ENCODE measurements at regions not wholly inside any gene's neighbourhood (a gene's known extent, or its start where the extent isn't known, plus 50 kb on each side); places are given as distances from the start of the nearest gene placed in this dataset.
"Not testable (repeated sequence)": the region's sequence is repeated elsewhere in the genome, so short reads cannot be mapped to it uniquely, and the experiment has no call there.

DNA sequence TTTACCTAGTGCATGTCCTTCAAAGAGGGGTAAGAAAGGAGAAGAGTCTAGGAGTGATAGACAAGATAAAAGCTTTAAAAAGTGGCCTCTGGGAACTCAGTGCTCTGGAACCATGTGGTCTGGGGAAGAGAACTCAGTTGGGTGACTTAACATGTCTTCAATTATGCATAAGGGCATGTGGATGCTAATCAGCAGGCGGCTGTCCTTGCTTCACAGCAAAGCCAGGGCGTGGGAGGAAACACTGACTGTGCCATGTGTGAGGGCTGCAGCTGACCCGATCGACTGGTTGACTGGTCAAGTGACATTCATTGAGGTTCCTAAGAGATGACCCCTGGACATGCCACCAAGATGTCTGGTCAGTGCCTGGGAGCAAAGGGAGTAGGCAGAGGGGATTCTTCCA is 1053.8 kb downstream of the BCL11B start:
- peaks cover 25% of the 10 kb centered on the region for H3K4me1 Mint-ChIP-seq (ENCODE audit: low read depth)
- H3K4me3 Mint-ChIP-seq = no peak overlapping the region
- H3K9me3 Mint-ChIP-seq = no peaks in the 10 kb centered on the region
- no peaks in the 10 kb centered on the region for H3K27me3 Mint-ChIP-seq (ENCODE audit: low read depth)
- peaks cover 12% of the 10 kb centered on the region for H3K36me3 Mint-ChIP-seq (ENCODE audit: low read depth)
- H3K27ac Mint-ChIP-seq = no peak overlapping the region

DNA sequence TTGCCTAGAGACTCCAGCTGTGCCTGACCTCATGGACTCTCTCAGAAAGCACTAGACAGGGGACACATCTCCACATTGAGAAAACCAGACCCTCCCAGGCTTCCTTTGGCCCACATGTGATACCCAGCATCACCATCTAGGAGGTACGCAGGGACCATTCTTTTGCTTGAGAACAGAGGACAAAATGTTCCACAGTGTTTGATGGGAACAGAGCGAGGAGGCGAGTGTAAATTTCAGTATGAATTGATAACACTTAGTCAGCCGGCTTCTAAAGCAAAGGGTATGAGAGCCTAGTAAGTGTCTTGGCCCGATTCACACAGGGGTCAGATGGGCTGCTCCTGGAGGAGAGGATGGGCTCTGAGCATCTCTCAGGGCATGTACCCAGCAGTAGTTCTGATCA is 1052.4 kb downstream of the BCL11B start:
- H3K27ac Mint-ChIP-seq = no peak overlapping the region
- H3K27me3 Mint-ChIP-seq (ENCODE audit: low read depth) = no peaks in the 10 kb centered on the region
- no peak overlapping the region for H3K4me3 Mint-ChIP-seq
- H3K4me1 Mint-ChIP-seq (ENCODE audit: low read depth) = peaks cover 36% of the 10 kb centered on the region
- H3K36me3 Mint-ChIP-seq (ENCODE audit: low read depth) = peaks cover 18% of the 10 kb centered on the region
- H3K9me3 Mint-ChIP-seq = no peaks in the 10 kb centered on the region

GRCh38 chr14:98223106-98223505 is 1048.9 kb downstream of the BCL11B start:
- H3K9me3 Mint-ChIP-seq = no peaks in the 10 kb centered on the region
- no peaks in the 10 kb centered on the region for H3K27me3 Mint-ChIP-seq (ENCODE audit: low read depth)
- H3K4me3 Mint-ChIP-seq = peak overlapping the region; percentile 49
- peaks cover 56% of the 10 kb centered on the region for H3K4me1 Mint-ChIP-seq (ENCODE audit: low read depth)
- H3K27ac Mint-ChIP-seq = peak overlapping the region; percentile 95
- H3K36me3 Mint-ChIP-seq (ENCODE audit: low read depth) = peaks cover 18% of the 10 kb centered on the region

- Mint-ChIP-seq H3K4me3 (peak overlapping the region; percentile 49), H3K4me1 (ENCODE audit: low read depth) (peaks cover 61% of the 10 kb centered on the region), H3K36me3 (ENCODE audit: low read depth) (peaks cover 18% of the 10 kb centered on the region), H3K27ac (peak overlapping the region; percentile 95)
- H3K27me3 Mint-ChIP-seq (ENCODE audit: low read depth); H3K9me3 Mint-ChIP-seq: not testable (repeated sequence)
Measured at GRCh38 chr14:98223710-98224109, 1048.3 kb downstream of the BCL11B start.

DNA sequence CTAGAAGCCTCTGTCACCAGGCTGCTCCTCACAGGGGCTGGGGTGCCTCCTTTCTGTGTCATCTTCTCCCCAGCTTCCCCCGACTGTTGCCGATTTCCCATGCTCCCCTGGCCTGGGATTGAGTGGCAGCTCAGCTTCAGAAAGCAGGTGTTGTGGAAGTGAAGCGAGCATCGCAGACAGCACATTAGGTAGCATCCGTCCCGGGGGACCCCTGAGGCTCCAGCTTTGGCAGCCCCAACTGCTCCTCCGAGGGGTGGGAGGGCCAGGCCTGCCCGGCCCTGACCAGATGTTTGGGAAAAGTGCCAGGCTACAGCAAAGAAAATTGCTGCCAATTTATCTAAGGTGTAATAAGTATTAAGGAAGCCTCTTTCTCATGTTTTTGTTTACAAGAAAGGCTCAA is 1045.6 kb downstream of the BCL11B start:
- no peak overlapping the region for H3K4me3 Mint-ChIP-seq
- H3K27ac Mint-ChIP-seq = peak overlapping the region; percentile 88
- H3K4me1 Mint-ChIP-seq (ENCODE audit: low read depth) = peaks cover 73% of the 10 kb centered on the region
- peaks cover 18% of the 10 kb centered on the region for H3K36me3 Mint-ChIP-seq (ENCODE audit: low read depth)
- H3K9me3 Mint-ChIP-seq = no peaks in the 10 kb centered on the region
- no peaks in the 10 kb centered on the region for H3K27me3 Mint-ChIP-seq (ENCODE audit: low read depth)

DNA sequence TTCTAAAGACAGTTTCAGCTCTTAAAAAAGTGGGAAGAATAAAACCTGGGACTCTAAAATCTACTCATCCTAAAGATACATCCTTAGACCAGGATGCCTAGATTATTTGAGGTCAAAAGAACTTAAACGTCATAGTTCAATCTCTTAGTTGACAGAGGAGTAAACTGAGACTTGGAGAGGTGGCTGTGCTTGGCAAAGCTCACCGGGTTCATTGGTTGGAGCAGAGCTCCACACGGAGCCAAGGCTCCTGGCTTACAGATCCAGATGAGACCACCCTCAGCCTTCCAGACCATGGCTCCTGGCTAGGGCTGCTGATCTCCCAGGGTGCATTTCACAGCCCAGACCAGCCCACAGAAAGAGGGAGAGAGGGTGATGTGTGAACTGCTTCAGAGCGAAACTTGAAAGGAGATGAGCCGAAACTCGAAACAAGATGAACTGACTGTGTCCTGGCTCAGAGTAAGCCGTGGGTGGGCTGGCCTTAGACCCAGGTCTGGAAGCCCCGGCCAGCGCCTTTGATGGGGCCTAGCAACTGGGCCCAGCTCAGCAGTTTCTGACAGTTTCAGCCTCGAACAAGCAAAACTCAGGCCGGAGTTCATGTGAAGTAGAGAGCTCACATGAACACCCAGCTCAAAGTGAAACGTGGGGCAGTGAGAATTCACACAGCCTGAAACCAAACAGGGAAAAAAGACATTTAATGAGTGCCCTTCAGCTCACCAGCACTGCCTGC is 1044.8 kb downstream of the BCL11B start:
- Mint-ChIP-seq H3K36me3 (ENCODE audit: low read depth) (peaks cover 19% of the 10 kb centered on the region), H3K4me1 (ENCODE audit: low read depth) (peaks cover 73% of the 10 kb centered on the region), H3K27ac (peak overlapping the region; percentile 88), H3K9me3 (no peaks in the 10 kb centered on the region), H3K27me3 (ENCODE audit: low read depth) (no peaks in the 10 kb centered on the region), H3K4me3 (peak overlapping the region; percentile 25)

DNA sequence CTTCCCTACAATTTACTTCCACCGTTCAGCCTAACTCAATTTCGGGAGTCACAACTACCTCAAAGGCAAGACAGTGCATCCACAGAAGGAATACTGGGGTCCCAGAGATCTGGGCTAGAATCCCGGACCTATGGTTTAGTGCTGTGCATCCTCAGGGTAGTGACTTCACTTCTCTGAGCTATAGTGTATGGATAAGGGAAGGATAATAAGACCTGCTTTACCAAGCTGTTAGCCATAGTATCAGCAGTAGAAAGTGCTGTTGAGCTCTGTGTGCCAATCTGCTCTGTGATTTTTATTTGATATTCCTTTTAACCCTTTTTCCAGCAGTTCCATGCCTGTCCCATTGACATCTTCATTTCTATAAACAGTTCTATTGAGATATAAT is 1044.3 kb downstream of the BCL11B start:
- Mint-ChIP-seq H3K36me3 (ENCODE audit: low read depth) (peaks cover 16% of the 10 kb centered on the region), H3K4me1 (ENCODE audit: low read depth) (peaks cover 72% of the 10 kb centered on the region), H3K27ac (peak overlapping the region; percentile 88)

GRCh38 chr14:98229656-98230366 is 1042.2 kb downstream of the BCL11B start:
- H3K4me3 Mint-ChIP-seq = peak overlapping the region; percentile 73
- H3K27ac Mint-ChIP-seq = peak overlapping the region; percentile 90
- H3K36me3 Mint-ChIP-seq (ENCODE audit: low read depth) = peaks cover 5% of the 10 kb centered on the region
- no peaks in the 10 kb centered on the region for H3K27me3 Mint-ChIP-seq (ENCODE audit: low read depth)
- H3K4me1 Mint-ChIP-seq (ENCODE audit: low read depth) = peaks cover 74% of the 10 kb centered on the region
- H3K9me3 Mint-ChIP-seq = no peaks in the 10 kb centered on the region

More for the DNA sequence above, 1044.3 kb downstream of the BCL11B start:
- Mint-ChIP-seq H3K9me3 (no peaks in the 10 kb centered on the region), H3K27me3 (ENCODE audit: low read depth) (no peaks in the 10 kb centered on the region), H3K4me3 (peak overlapping the region; percentile 25)

- H3K27me3 Mint-ChIP-seq (ENCODE audit: low read depth) = no peaks in the 10 kb centered on the region
- no peak overlapping the region for H3K4me3 Mint-ChIP-seq
- H3K27ac Mint-ChIP-seq = no peak overlapping the region
- peaks cover 5% of the 10 kb centered on the region for H3K36me3 Mint-ChIP-seq (ENCODE audit: low read depth)
- H3K4me1 Mint-ChIP-seq (ENCODE audit: low read depth) = peaks cover 74% of the 10 kb centered on the region
- H3K9me3 Mint-ChIP-seq = no peaks in the 10 kb centered on the region
Measured at GRCh38 chr14:98230411-98230810, 1041.6 kb downstream of the BCL11B start.

- H3K9me3 Mint-ChIP-seq = no peaks in the 10 kb centered on the region
- peaks cover 5% of the 10 kb centered on the region for H3K36me3 Mint-ChIP-seq (ENCODE audit: low read depth)
- peak overlapping the region; percentile 37 for H3K27ac Mint-ChIP-seq
- H3K27me3 Mint-ChIP-seq (ENCODE audit: low read depth) = no peaks in the 10 kb centered on the region
- H3K4me3 Mint-ChIP-seq = no peak overlapping the region
- H3K4me1 Mint-ChIP-seq (ENCODE audit: low read depth) = peaks cover 69% of the 10 kb centered on the region
Measured at GRCh38 chr14:98231210-98231609, 1040.8 kb downstream of the BCL11B start.

DNA sequence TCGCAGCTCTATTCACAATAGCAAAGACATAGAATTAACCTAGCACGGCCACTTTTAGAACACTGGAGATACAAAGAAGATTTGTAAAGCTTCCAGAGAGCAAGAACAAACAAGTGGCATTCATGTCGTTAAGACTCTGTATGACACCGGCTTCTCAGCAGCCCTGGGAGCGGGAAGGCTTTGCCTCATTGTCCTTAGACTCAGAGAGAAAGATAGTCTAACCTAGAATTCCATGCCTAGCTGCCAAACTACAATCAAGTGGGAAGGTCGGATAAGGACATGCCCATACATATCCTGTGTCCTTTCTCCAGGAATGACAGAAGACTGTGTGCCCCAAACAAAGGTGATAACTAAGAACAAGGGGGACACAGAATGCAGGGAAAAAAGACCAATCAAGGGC is 1038.3 kb downstream of the BCL11B start:
- H3K4me1 Mint-ChIP-seq (ENCODE audit: low read depth) = peaks cover 48% of the 10 kb centered on the region
- H3K9me3 Mint-ChIP-seq = no peaks in the 10 kb centered on the region
- no peak overlapping the region for H3K4me3 Mint-ChIP-seq
- H3K27me3 Mint-ChIP-seq (ENCODE audit: low read depth) = no peaks in the 10 kb centered on the region
- peaks cover 5% of the 10 kb centered on the region for H3K36me3 Mint-ChIP-seq (ENCODE audit: low read depth)
- H3K27ac Mint-ChIP-seq = peak overlapping the region; percentile 14

- Mint-ChIP-seq H3K4me1 (ENCODE audit: low read depth) (peaks cover 48% of the 10 kb centered on the region), H3K9me3 (no peaks in the 10 kb centered on the region), H3K36me3 (ENCODE audit: low read depth) (peaks cover 5% of the 10 kb centered on the region), H3K27me3 (ENCODE audit: low read depth) (no peaks in the 10 kb centered on the region), H3K4me3 (no peak overlapping the region), H3K27ac (peak overlapping the region; percentile 32)
Measured at GRCh38 chr14:98234208-98234607, 1037.8 kb downstream of the BCL11B start.

- peaks cover 29% of the 10 kb centered on the region for H3K4me1 Mint-ChIP-seq (ENCODE audit: low read depth)
- no peak overlapping the region for H3K4me3 Mint-ChIP-seq
- H3K36me3 Mint-ChIP-seq (ENCODE audit: low read depth) = peaks cover 2% of the 10 kb centered on the region
- H3K9me3 Mint-ChIP-seq = no peaks in the 10 kb centered on the region
- H3K27ac Mint-ChIP-seq = no peak overlapping the region
- no peaks in the 10 kb centered on the region for H3K27me3 Mint-ChIP-seq (ENCODE audit: low read depth)
Measured at GRCh38 chr14:98236314-98236713, 1035.7 kb downstream of the BCL11B start.

GRCh38 chr14:98237939-98238338 is 1034.1 kb downstream of the BCL11B start:
- Mint-ChIP-seq H3K27me3 (ENCODE audit: low read depth) (no peaks in the 10 kb centered on the region), H3K36me3 (ENCODE audit: low read depth) (peaks cover 1% of the 10 kb centered on the region), H3K27ac (no peak overlapping the region), H3K9me3 (no peaks in the 10 kb centered on the region), H3K4me3 (no peak overlapping the region), H3K4me1 (ENCODE audit: low read depth) (peaks cover 23% of the 10 kb centered on the region)

DNA sequence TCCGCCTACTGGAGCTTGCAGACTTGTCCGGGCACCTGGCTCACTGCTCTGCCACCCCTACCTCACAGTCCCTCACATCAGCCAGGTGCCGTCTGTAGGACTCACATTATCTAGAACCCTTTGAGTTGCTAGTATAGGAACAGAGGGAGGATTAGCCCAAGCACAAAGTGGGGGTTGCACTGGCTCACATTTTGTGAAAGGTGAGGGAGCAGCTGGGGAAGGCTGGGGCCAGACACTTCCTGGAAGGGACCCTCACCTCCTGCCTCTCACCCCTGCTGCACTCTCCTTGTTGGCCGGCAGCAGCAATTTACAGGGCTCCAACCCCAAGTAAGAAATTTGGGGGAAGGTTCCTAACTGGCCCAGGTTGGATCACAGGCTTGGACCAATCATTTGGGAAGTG is 1031.6 kb downstream of the BCL11B start:
- no peak overlapping the region for H3K27ac Mint-ChIP-seq
- H3K27me3 Mint-ChIP-seq (ENCODE audit: low read depth) = no peaks in the 10 kb centered on the region
- H3K4me3 Mint-ChIP-seq = no peak overlapping the region
- H3K9me3 Mint-ChIP-seq = no peaks in the 10 kb centered on the region
- no peaks in the 10 kb centered on the region for H3K36me3 Mint-ChIP-seq (ENCODE audit: low read depth)
- peaks cover 3% of the 10 kb centered on the region for H3K4me1 Mint-ChIP-seq (ENCODE audit: low read depth)

Data from T-helper 1 cell treated with Interleukin-12 subunit alpha and Interleukin-12 subunit beta and Interleukin-4 antibody, amounts not matched to agents 30 μg/mL and 1 μg/mL, for 36 hours (primary cell).